ENCODE measurements at regions not wholly inside any gene's neighbourhood (a gene's known extent, or its start where the extent isn't known, plus 50 kb on each side); places are given as distances from the start of the nearest gene placed in this dataset.

DNA sequence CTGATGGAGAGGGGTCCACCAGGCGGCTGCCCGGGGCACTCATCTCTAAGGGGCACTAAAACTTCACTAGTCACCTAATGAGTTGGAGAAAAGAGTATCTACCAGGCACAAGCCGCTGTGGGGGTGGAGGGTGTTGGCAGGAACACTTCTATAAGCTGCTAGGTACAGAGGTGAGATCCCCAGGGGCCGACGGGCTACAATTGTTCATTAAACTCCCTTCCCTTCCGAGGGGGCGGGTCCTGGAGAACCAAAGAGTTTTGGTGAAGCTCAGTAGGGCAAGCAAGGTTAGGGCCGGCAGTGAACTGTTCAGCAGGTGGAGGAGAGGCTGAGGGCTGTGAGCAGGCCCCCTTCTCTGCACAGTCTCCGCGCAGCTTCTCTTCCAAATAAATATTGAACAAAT is 78.7 kb upstream of the ARAP3 start:
- no peak for DNase-seq
- peaks cover 3% of the 10 kb centered on the region for H3K9me3 Mint-ChIP-seq (ENCODE audit: unreplicated experiment)
- no peak overlapping the region for H3K4me3 Mint-ChIP-seq (ENCODE audit: unreplicated experiment)
- H3K4me1 Mint-ChIP-seq (ENCODE audit: low read depth, unreplicated experiment), result peaks cover 15% of the 10 kb centered on the region
- no peaks in the 10 kb centered on the region for H3K36me3 Mint-ChIP-seq (ENCODE audit: unreplicated experiment)
- no peak overlapping the region for H3K27ac Mint-ChIP-seq (ENCODE audit: unreplicated experiment)
- TF ChIP-seq, protein P1, sequence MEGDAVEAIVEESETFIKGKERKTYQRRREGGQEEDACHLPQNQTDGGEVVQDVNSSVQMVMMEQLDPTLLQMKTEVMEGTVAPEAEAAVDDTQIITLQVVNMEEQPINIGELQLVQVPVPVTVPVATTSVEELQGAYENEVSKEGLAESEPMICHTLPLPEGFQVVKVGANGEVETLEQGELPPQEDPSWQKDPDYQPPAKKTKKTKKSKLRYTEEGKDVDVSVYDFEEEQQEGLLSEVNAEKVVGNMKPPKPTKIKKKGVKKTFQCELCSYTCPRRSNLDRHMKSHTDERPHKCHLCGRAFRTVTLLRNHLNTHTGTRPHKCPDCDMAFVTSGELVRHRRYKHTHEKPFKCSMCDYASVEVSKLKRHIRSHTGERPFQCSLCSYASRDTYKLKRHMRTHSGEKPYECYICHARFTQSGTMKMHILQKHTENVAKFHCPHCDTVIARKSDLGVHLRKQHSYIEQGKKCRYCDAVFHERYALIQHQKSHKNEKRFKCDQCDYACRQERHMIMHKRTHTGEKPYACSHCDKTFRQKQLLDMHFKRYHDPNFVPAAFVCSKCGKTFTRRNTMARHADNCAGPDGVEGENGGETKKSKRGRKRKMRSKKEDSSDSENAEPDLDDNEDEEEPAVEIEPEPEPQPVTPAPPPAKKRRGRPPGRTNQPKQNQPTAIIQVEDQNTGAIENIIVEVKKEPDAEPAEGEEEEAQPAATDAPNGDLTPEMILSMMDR (IDR thresholded peaks at IDR 0.05; ENCODE audit: partially characterized antibody, unreplicated experiment), result no peak
- peaks cover 24% of the 10 kb centered on the region for H3K27me3 Mint-ChIP-seq (ENCODE audit: unreplicated experiment)

DNA sequence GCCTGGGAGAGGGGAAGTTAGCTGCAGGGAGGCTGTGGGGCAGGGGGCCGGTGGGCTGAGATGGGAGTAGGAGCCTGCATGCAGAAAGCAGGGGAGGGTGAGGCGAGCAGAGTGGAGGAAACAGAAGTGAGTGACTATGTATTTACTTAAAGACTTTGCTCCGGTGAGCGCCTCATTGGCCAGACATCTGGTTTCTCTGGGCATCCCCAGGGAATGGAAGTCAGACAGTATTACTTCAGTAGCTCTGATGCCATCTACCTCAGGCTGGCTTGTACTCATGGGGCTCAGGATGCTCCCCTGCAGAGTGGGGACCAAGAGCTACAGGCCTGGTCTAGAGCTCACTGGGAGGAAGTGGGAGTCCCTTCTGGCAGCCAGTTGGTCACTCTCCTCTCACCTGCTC is 78.2 kb upstream of the ARAP3 start:
- H3K36me3 Mint-ChIP-seq (ENCODE audit: unreplicated experiment), result no peaks in the 10 kb centered on the region
- H3K27ac Mint-ChIP-seq (ENCODE audit: unreplicated experiment), result no peak overlapping the region
- peaks cover 3% of the 10 kb centered on the region for H3K9me3 Mint-ChIP-seq (ENCODE audit: unreplicated experiment)
- no peak for DNase-seq
- H3K27me3 Mint-ChIP-seq (ENCODE audit: unreplicated experiment), result peaks cover 26% of the 10 kb centered on the region
- TF ChIP-seq, protein P1 (IDR thresholded peaks at IDR 0.05; ENCODE audit: partially characterized antibody, unreplicated experiment), result no peak
- H3K4me1 Mint-ChIP-seq (ENCODE audit: low read depth, unreplicated experiment), result peaks cover 15% of the 10 kb centered on the region
- no peak overlapping the region for H3K4me3 Mint-ChIP-seq (ENCODE audit: unreplicated experiment)

DNA sequence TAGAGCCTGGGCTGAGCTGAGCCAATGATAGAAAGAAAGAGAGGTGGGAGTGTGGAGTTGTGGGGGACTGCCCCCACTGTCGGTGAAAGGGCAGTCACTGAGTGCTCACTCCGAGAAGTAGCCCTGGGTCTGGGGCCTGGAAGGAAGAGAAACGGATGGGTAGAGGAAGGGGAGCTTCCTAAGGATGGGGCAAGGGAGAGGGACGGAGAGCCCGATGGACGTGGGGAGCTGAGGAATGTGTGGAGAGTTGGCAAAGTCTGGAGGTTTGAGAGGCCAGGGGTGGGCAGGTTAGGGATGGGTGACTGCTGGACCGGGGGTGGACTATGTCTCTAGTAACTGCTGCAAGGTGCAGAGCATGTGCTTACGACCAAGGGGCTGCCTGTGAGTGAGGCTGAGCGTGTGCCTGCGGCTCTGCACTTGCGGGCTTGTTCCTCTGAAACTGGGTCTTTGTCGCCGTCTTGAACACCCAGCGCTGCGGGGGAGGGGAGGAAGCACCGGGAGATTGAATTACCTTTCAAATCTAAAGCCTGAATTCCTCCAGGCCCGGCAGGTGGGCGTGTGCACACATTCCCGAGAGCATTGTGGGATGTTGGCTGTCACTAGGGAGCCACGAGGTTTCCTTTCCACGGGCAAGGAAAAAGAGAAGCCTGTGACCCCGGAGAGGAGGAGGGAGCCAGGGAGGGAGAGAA is 76.4 kb upstream of the ARAP3 start:
- H3K27me3 Mint-ChIP-seq (ENCODE audit: unreplicated experiment), result peaks cover 22% of the 10 kb centered on the region

DNA sequence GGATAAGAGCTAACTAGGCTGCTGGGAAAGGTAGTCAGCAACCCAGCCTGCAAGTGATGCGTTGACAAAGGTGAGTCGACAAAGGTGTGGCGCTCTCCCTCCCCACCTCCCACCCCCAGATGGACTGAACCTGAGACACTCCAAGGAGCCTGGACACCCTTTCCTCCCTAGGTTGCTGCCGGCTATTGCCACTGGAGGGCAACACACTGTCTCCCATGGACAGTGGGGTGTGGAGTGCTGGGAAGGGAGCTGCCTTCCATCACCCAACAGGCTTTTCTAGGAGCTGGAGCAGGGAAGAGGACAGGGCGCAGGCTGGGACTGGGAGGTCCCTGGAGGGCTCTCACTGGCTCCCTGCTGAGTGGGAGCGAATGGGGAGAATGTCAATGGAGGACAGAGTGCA is 75.4 kb upstream of the ARAP3 start:
- Mint-ChIP-seq H3K4me1 (ENCODE audit: low read depth, unreplicated experiment) (peaks cover 14% of the 10 kb centered on the region), H3K27me3 (ENCODE audit: unreplicated experiment) (peaks cover 25% of the 10 kb centered on the region), H3K36me3 (ENCODE audit: unreplicated experiment) (no peaks in the 10 kb centered on the region), H3K27ac (ENCODE audit: unreplicated experiment) (peak overlapping the region; percentile 9), H3K9me3 (ENCODE audit: unreplicated experiment) (no peaks in the 10 kb centered on the region), H3K4me3 (ENCODE audit: unreplicated experiment) (no peak overlapping the region)
- TF ChIP-seq, protein P1 (IDR thresholded peaks at IDR 0.05; ENCODE audit: partially characterized antibody, unreplicated experiment), result no peak
- peak; percentile 60 for DNase-seq

More for the DNA sequence above, 76.4 kb upstream of the ARAP3 start:
- peak; percentile 42 for DNase-seq
- Mint-ChIP-seq H3K9me3 (ENCODE audit: unreplicated experiment) (peaks cover 3% of the 10 kb centered on the region), H3K36me3 (ENCODE audit: unreplicated experiment) (no peaks in the 10 kb centered on the region), H3K4me1 (ENCODE audit: low read depth, unreplicated experiment) (peaks cover 15% of the 10 kb centered on the region), H3K27ac (ENCODE audit: unreplicated experiment) (no peak overlapping the region), H3K4me3 (ENCODE audit: unreplicated experiment) (no peak overlapping the region)
- TF ChIP-seq, protein P1 (IDR thresholded peaks at IDR 0.05; ENCODE audit: partially characterized antibody, unreplicated experiment), result no peak

DNA sequence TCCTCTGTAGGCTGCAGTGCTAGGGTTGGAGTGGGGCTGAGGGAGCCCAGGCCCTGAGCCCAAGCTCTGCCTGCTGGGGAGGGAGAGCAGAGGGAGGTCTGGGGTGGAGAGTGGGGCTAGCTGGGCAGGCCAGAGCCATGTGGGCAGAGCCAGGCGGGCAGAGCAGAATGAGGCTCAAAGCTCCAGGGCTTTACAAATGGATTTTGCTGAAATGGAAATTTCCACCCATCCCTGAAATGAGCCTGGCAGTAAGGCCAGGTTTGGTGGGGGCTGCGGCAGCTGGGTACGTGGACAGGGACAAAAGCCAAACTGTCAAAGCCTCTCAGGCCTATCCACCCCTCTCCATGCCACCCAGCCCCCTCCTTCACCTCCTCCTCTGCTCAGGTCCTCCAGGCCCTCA is 74.2 kb upstream of the ARAP3 start:
- Mint-ChIP-seq H3K36me3 (ENCODE audit: unreplicated experiment) (no peaks in the 10 kb centered on the region), H3K9me3 (ENCODE audit: unreplicated experiment) (no peaks in the 10 kb centered on the region), H3K4me1 (ENCODE audit: low read depth, unreplicated experiment) (peaks cover 14% of the 10 kb centered on the region), H3K4me3 (ENCODE audit: unreplicated experiment) (no peak overlapping the region), H3K27ac (ENCODE audit: unreplicated experiment) (no peak overlapping the region), H3K27me3 (ENCODE audit: unreplicated experiment) (peaks cover 25% of the 10 kb centered on the region)
- TF ChIP-seq, protein P1 (IDR thresholded peaks at IDR 0.05; ENCODE audit: partially characterized antibody, unreplicated experiment), result no peak
- DNase-seq, result no peak

Data from glutamatergic neuron (in vitro differentiated cells).